CD4-positive, alpha-beta T cell treated with Interleukin-2 at 100 ng/mL for 4 hours (primary cell): ENCODE measurements at regions not wholly inside any gene's neighbourhood (a gene's known extent, or its start where the extent isn't known, plus 50 kb on each side); places are given as distances from the start of the nearest gene placed in this dataset.

Experiments used
- DNase-seq: peaks from one replicate; pipeline ENCODE4 v3.0.0-alpha.2; 2020; ENCODE audit warnings: low spot score

DNA sequence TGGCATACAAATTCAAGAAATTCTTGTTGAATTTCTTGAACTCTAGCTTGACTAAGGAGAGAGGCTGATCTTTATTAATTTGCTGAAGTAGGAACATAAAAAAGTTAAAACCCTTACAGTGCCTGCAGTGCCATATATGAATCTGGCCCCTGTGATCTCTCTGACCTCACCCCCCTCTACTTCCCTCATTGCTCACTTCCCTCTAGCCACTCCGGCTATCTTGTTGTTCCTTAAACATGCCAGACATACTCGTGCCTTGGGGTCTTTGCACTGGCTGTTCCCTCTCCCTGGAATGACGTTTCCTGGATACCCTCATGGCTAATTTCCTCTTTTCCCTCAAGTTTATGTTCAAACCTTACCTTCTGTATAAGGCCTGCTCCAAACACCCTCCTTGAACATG lies 246.3 kb upstream of the SIX2 start:
- DNase-seq: no peak

DNA sequence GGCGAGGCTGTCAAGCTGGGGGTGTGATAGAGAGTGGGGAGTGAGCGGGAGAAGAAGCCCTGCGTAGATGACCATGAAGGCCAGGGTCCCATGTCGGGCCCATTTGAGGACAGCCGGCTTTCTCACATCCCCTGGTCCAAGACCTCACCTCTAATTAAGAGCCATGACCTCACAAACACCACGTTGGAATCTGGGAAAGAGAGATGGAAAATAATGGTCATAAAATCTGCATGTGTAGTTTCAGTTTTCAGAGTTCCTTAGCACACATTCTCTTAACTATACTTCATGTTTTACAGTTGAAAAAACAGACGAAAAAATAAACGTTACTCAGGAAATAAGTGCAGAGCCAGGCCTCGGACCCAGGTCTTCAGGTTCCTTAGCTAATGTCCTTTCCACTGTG lies 244.8 kb upstream of the SIX2 start:
- DNase-seq: no peak

DNA sequence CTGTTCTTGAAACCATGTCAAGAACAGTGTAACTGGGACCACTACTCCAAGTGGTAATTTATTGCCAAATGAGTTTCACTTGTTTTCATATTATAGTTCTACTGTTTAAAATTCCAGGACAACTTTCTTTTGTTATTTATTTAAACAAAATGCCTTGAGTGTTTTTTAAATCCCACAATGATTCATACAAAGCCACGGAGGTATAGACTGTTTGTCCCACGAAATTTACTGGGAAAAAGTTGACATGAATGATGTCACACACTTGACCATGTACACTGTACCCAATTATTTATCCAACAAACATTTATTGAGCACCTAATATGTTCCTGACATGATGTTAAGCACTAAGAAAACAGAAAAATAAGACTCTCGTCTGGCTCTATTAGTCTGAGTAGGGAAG lies 243.9 kb upstream of the SIX2 start:
- no peak for DNase-seq

DNA sequence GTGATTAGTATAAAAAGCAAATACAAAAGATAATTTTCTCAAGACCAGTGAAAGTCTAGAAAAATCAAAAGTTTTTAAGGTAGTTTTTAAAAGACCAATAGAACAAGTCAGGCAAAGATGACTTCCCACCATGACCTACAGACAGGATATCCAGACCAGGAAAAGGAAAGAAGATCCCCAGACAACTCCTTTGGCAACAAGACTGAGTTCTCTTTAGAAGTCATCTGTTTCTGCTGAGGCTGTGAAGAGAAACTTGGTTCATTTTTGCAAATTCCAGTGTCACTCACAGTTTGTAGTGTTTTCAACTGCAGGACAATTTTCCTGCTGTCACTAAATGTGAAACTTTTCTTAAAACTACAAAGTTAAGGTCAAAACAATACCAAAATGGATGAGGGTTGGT lies 240.9 kb upstream of the SIX2 start:
- DNase-seq: no peak

DNA sequence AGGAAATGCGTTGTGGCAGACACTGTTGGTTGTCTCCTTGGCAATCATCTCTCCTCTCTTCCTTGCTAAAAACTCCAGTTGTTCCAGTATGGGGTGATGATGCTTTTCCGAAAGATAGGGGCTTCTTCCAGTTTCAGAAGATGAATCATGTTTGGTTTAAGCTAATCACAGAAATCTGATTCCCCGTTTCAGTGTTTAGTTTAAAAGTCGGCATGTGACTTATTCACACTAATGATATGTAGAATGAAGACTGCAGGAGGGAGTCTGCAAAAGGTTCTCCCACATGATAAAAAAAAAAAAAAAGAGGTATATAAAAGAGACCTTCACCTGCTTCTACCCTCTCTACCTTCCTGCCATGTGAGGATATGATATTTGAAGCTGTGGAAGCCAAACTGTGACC lies 239.0 kb upstream of the SIX2 start:
- DNase-seq: no peak

DNA sequence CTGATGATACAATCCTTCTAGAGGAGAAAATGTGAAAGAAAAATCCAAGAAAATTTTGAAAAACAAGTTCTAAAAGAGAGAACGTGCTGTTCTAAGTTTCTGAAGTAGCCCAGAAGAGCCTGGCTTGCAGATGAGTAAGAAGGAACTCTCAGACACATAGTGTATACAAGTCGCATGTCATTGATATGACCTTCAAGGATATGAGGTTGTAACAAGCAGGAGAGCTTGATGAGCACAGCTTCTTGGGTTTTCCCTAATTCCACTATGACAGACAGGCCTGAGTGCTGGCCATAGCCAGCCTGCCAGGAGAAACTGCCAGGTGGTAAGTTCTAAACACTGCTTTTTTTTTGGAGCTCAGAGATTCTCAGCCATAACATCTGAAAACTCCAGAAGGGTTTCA lies 235.7 kb upstream of the SIX2 start:
- no peak for DNase-seq

DNA sequence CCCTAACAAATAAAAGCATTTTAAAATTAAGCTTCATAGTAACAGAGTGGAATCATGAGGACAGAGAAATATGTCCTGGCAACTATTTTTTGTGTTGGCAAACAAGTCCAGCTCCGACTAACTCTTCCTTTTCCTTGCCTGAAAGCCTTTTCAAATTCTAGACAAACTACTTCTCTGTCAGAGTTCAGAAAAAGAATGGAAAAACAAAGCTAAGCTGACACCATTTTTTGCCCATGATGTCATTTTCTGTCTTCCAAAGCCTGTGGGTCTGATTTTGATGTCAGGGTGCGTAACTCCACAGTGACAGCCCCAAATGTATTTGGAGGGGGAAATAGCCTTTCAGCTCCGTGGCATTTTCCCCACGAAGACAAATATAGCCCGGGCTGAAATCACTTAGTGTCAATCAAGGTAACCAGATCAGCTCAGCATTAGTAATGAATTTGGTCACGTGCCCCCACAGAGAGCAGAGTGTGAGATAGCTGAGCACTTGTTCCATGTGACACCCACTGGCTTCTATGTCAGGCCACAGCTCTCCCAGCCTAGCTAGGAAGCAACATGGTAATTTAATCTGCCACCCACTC lies 233.0 kb upstream of the SIX2 start:
- no peak for DNase-seq

DNA sequence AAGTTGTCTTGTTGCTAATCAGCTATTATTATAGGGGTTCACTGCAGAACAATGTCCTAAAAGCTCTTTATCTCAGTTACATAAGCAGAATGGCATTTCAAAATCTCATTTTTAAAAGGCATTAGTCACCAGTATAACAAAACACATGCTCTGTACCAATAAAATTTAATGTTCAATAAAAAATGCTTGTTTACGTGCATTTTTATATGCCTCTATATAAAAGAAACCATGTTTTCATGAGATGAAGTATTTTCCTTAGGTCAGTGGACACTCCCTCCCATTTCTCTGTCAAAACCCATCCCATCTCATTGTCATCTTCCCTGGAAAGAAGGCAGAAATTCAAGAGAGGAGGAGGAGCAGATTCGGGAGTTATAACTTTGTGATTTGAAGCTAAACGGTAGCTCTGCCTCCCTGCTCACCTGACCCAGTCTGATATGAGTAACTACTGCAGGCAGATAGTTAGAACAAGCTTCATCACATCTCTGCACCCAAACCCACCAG lies 231.9 kb upstream of the SIX2 start:
- no peak for DNase-seq

DNA sequence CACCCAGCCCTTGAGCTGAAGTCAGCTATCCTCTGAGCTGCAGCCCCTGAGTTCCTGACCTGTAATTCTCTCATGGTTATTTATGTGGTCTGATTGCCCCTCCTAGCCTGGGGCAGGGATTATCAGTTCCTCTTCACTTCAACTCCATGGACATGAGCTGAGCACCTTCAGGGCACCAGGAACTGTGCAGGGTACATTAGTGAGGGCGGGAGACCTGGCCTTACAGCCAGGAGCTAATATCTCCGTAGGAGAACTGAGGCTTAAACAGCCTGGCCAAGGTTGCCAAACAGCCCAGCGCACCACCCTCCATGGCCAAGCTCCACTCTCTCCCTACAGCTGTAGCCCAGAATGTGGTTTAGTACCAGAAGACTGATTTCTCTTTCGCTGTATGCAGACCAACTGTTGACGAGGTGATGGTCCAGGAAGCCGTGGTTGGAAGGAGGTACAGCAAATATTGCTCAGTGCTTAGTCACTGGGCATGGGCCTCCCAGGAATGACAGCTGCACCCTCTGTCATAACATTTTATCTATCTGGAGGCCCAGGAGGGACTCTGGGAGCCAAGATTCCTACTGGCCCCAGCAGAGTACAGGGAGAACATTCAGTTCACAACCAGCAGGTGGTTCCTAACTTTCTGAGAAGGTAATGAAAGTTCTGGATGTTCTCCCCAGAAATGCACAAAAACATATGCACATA lies 228.7 kb upstream of the SIX2 start:
- no peak for DNase-seq

DNA sequence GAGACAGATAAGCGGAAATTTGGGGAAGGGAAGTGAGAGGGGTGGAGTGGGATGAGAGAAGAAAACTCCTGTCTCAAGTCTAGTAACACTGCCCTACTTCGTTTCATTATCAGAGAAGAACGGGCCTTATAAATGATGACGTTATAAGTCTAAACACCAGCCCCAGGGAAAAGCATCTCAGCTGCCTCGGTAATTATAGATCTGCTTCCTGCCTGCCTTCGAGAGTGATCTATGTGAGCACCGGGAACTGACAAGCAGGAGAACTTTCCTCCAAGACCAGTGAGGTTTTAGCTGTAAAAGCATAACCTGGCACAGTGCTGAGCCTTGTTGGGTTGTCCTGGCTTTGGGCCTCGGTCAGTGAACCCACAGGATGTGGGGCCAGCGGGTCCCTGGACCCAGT lies 227.9 kb upstream of the SIX2 start:
- DNase-seq: no peak

DNA sequence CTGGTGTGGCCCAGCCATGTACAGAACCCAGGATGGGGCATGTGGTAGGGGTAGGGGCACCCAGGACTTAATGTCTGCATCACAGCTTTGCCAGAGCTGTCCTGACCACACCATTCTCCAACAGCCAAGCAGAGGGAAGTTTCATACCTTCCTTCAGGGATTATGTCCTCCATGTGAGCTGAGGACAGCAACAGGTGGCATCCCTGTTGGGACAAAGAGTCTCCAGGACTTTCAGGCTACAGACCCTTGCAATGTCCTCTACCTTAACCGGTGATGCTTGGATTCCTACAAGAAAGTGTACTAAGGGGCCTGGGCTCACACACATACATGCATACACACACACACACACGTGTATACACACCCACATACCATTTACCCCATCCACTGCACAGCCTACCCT lies 227.0 kb upstream of the SIX2 start:
- no peak for DNase-seq

DNA sequence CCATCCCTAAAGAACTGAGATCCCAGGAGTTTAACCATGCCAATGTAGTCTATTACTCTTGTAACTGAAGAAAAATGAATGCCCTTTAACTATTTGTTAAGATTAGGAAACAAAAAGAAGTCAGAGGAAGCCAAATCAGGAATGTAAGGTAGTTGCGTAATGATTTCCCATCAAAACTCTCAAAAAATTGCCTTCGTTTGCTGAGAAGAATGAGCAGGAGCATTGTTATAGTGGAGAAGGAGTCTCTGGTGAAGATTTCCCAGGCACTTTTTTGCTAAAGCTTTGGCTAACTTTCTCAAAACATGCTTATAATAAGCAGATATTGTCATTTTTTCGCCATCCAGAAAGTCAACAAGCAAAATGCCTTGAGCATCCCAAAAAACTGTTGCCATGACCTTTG lies 224.0 kb upstream of the SIX2 start:
- DNase-seq: no peak

DNA sequence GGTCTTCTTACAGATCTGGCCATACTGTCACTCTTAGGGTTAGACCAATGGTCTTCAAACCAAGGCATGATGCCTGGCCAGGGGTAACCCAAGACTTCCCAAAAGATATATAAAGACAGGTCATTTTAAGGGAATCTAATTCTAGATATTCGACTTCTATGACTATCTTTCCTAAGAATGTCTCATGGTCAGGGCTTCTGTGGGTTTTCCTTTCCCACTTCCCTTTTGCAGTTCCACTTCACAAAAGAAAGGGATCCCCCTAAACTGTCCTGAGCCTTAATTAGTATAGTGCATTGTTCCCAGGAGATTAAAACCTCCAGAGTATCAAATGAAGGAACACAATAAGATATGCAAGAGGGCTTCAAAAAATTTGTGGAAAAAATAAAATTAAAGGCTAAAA lies 223.6 kb upstream of the SIX2 start:
- DNase-seq: no peak

DNA sequence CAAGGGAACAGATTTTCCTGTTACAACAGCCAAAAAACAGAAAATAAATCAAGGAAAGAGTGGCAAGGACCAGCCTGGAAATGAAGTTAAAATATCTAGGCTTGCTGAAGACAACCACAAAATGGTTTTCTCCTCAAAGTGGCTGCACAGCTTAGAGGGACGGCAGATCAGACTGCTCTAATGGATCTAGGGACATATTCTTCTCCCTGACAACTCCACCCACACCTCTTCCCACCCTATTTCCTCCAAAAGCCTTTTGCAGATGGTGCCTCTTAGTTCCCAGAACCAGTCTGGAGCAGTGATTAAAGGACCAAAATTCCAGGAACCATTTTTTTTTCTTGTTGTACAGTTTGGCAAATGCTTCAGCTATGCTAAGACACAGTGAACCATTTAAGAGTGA lies 220.2 kb upstream of the SIX2 start:
- DNase-seq: no peak

DNA sequence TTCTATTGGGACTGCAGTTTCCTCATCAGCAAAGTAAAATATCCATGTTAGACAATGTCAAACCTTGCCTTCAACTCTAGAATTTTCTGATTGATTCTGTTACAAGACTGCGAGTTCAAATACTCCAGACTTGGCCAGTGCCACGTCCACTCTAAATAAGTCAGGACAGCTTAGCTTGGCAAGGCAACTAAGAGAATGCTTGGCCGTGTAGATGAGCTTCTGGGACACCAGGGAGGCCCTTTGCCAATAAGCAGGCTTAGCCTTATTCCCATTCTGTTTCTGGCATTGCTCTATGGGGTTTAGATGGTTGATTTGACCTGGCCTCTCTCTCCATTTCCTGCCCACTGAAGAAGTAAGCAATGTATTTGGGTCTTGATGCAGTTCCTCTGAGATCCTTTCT lies 218.1 kb upstream of the SIX2 start:
- no peak for DNase-seq

DNA sequence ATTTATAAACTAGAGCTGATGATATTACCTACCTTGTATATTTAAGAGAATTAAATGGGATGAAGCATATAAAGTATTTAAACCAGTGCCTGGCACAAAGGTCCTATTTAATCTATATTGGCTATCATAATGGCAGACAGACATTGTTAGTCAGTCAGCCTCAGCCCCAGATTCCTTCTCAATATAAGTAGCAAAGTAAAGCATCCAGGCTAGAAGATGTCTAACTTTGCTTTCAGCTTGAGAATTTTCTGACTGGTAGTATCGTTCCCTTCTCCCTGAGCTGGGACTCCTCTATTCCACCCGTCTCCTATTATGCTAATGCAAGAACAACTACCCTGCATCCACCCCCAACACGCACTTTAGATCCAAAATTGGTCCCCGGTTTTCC lies 215.7 kb upstream of the SIX2 start:
- DNase-seq: no peak

DNA sequence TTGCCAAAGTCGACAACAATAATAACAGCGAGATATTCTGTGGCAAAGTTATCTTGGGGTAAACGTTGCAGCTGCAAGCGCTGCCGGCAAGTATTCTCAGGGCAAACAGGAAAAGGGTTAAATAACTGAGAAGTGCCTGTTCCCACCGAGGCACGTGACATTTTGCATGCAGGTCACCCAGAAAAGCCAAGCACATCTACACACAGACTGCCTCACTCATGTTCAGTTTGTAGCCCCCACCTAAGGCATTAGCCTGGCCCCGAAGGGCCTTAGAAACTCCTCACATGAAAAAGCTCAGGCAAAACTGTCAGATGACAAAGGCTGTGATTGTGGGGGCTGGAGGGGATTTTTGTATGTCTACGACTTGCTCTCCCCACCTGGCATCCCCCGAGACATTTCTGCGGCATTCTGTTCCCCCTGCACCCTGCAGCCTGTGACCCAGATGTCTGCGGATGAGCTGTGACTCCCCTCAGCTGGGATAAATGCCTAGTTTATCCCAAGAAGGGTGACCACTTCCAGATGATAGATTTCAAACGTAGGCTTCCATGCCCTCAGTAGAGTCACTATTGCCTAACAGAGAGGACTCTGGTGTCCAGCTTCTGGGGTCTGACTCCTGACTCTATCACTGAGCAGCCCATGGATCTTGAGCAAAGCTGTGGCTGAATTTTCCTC lies 215.2 kb upstream of the SIX2 start:
- no peak for DNase-seq

DNA sequence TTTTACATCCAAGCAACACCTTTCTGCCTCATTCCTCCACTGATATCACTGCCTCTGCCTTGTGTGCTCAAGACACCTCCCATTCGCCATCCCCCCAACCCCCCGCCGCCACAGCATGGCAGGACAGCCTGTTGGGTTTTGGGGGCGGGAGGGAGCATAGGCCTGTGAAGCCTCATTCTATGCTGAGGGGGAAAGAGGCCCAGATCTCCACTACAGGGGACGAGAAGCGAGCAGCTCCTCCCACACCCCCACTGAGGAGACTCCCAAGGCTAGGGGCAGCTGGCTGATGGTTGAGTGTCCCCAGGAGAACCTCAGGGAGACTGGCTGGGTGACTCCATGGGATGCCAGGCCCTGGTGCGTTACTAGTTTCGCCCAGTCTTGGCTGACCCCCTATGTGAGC lies 214.3 kb upstream of the SIX2 start:
- no peak for DNase-seq

DNA sequence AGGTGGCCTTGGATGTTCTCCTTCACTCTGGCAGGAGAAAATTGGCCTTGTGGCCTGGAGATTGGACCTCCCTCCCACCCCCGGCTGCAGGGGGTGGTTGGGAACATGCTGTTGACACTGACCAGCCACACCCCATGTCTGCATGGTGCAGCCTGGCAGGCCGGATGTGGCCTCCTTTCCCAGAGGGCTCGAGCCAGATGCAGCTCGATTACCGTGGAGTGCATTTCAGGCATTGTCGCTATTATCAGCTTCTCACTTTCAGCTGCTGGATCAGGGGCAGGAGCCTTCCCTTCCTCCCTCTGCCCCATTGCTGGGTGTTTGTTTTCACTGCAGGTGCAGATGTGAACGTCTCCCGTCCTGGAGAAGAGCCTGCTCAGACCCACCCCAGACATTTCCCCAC lies 211.0 kb upstream of the SIX2 start:
- DNase-seq: no peak

DNA sequence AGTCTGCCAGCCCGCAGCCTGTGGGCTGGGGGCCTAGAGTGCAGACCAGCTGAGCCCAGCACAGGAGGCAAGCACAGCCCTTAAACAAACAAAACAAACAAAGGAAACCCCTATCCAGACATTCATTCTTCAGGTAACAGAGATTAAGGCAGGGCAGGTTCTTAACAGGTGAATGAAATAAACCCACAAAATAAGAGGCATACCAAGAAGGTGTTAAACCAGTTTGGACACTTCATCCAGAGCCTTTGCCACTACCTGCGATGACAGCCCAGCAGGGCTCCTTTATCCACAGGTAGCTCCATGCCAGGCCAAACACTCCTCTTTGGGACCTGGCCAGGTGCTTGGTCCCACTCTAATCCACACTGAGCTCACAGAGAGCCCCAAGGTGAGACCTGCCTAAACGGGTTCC lies 209.7 kb upstream of the SIX2 start:
- no peak for DNase-seq

DNA sequence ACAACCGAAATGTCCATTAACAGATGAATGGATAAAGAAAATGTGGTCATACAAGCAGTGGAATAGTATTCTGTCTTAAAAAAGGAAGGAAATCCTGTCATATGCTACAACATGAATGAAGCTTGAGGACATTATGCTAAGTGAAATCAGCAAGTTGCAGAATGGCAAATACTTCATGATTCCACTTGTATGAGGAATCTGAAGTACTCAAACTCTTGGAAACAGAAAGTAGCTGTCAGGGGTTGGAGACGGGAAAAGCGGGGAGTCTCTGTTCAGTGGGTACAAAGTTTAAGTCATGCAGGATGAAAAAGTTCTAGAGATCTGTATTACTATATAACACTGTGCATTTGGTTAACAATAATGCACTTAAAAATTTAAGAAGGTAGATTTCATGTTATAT lies 209.0 kb upstream of the SIX2 start:
- no peak for DNase-seq

DNA sequence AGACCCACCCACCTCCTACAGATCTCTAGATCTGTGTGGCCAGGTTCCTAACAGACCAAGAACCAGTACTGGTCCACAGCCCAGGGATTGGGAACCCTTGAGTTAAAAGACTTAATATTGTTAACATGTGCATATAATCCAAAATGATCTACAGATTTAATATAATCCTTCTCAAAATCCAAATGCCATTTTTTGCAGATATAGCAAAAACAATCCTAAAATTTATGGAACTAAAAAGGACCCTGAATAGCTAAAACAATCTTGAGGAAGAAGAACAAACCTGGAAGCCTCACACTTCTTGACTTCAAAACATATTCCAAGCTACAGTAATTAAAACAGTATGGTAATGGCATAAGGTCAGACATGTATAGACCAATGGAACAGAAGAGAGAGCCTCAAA lies 206.9 kb upstream of the SIX2 start:
- DNase-seq: no peak

DNA sequence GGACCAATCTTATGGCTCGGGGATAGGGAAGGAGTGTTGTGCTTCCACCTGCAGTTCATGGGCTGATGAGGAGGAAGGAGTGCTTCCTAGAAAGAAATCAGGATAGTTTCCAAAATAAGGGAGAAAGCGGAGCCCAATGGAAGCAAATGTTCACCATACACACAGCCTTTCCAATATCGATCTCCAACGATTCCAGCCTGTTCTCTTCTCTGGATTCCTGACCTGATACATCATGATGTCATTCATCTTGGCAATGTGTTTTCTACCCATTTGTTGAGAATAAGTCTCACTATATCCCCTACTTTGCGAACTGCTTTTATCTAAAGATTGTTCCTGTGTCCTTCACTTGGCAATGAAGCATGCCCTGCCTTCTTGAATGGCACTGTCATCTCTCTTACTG lies 205.3 kb upstream of the SIX2 start:
- DNase-seq: no peak
